ENCODE measurements at regions not wholly inside any gene's neighbourhood (a gene's known extent, or its start where the extent isn't known, plus 50 kb on each side); places are given as distances from the start of the nearest gene placed in this dataset.

GRCh38 chr2:228655331-228655730, 473.8 kb upstream of the SPHKAP start:
- DNase-seq: no peak

- DNase-seq: no peak
Measured at GRCh38 chr2:228654707-228655106, 473.2 kb upstream of the SPHKAP start.

GRCh38 chr2:228653884-228654283, 472.4 kb upstream of the SPHKAP start:
- DNase-seq: no peak

- DNase-seq: no peak
Measured at GRCh38 chr2:228652366-228652765, 470.9 kb upstream of the SPHKAP start.

- DNase-seq: no peak
Measured at GRCh38 chr2:228649876-228650275, 468.4 kb upstream of the SPHKAP start.

- DNase-seq: no peak
Measured at GRCh38 chr2:228649447-228649846, 468.0 kb upstream of the SPHKAP start.

- no peak for DNase-seq
Measured at GRCh38 chr2:228648541-228648940, 467.1 kb upstream of the SPHKAP start.

GRCh38 chr2:228646061-228646460, 464.6 kb upstream of the SPHKAP start:
- no peak for DNase-seq

GRCh38 chr2:228644199-228644598, 462.7 kb upstream of the SPHKAP start:
- no peak for DNase-seq

- no peak for DNase-seq
Measured at GRCh38 chr2:228642861-228643260, 461.4 kb upstream of the SPHKAP start.

- no peak for DNase-seq
Measured at GRCh38 chr2:228630786-228631185, 449.3 kb upstream of the SPHKAP start.

- DNase-seq: no peak
Measured at GRCh38 chr2:228629251-228629650, 447.8 kb upstream of the SPHKAP start.

GRCh38 chr2:228628682-228629081, 447.2 kb upstream of the SPHKAP start:
- no peak for DNase-seq

- DNase-seq: no peak
Measured at GRCh38 chr2:228627510-228627909, 446.0 kb upstream of the SPHKAP start.

- no peak for DNase-seq
Measured at GRCh38 chr2:228625481-228625880, 444.0 kb upstream of the SPHKAP start.

- no peak for DNase-seq
Measured at GRCh38 chr2:228624733-228625132, 443.2 kb upstream of the SPHKAP start.

- no peak for DNase-seq
Measured at GRCh38 chr2:228615496-228615895, 434.0 kb upstream of the SPHKAP start.

GRCh38 chr2:228614741-228615140, 433.3 kb upstream of the SPHKAP start:
- DNase-seq: no peak

GRCh38 chr2:228613133-228613850, 431.8 kb upstream of the SPHKAP start:
- no peak for DNase-seq

- DNase-seq: no peak
Measured at GRCh38 chr2:228611171-228611570, 429.7 kb upstream of the SPHKAP start.

- DNase-seq: no peak
Measured at GRCh38 chr2:228602288-228602687, 420.8 kb upstream of the SPHKAP start.

- no peak for DNase-seq
Measured at GRCh38 chr2:228600265-228600664, 418.8 kb upstream of the SPHKAP start.

- peak in 1 of 58 donors; percentile 6 for DNase-seq
Measured at GRCh38 chr2:228599781-228600180, 418.3 kb upstream of the SPHKAP start.

GRCh38 chr2:228599297-228599696, 417.8 kb upstream of the SPHKAP start:
- DNase-seq: no peak

Measured in anterior cingulate cortex (tissue), 58 donors.